HFF-Myc (cell line): ENCODE measurements at regions not wholly inside any gene's neighbourhood (a gene's known extent, or its start where the extent isn't known, plus 50 kb on each side); places are given as distances from the start of the nearest gene placed in this dataset.
"Not testable (repeated sequence)": the region's sequence is repeated elsewhere in the genome, so short reads cannot be mapped to it uniquely, and the experiment has no call there.

Experiments
- DNase-seq: peaks from one replicate; pipeline ENCODE4 v3.0.0-alpha.2; 2011; ENCODE audit warnings: low read depth; ENCODE audit errors: extremely low read depth
- H3K4me3 ChIP-seq: replicated peaks from 2 replicates; pipeline ENCODE4 v1.5.1; 2011; ENCODE audit warnings: low read depth, mild to moderate bottlenecking, control low read depth, low read length
- TF ChIP-seq, protein P1 (sequence below): IDR thresholded peaks from 2 replicates; pipeline ENCODE4 v1.5.1; 2012; ENCODE audit warnings: mild to moderate bottlenecking, low read depth, low read length, control low read depth; ENCODE audit errors: missing control alignments

DNA sequence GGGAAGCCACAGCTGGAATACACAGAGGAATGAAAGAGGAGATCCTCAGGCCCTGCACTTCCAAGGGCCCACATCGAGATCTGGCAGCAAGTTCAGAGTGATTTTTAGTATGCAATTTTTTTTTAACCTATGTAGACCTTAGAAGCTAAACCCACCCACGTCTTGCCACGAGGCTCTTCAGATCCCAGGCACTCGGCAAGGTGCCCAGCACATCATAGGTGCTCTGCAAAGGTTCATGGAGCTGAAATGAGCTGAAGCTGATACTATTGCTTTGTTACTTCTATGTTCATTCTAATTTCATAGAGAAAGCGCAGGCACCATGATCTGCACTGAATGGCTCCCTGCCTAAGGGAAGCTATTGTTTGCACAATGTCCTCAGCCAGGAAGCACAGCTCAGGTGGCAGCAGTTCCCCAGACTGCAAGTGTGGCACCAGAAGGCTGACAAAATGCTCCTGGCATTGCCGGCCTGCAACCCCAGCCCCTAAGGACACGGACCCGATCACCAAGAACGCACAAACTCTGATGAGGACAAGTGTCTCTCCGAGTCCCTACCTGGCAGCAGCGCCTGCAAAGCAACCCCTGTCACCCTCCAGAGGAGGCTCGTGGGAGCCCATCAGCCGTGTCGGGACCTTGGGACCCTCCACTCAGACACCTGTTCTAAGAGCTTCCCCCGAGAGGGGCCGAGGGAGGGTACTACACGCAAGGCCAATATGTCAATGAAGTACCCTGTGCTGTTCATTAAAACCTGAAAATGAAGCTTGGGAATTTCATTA, 264.2 kb downstream of the NPHP4 start:
- DNase-seq, result no peak
- no peak overlapping the region for H3K4me3 ChIP-seq
- TF ChIP-seq, protein P1, sequence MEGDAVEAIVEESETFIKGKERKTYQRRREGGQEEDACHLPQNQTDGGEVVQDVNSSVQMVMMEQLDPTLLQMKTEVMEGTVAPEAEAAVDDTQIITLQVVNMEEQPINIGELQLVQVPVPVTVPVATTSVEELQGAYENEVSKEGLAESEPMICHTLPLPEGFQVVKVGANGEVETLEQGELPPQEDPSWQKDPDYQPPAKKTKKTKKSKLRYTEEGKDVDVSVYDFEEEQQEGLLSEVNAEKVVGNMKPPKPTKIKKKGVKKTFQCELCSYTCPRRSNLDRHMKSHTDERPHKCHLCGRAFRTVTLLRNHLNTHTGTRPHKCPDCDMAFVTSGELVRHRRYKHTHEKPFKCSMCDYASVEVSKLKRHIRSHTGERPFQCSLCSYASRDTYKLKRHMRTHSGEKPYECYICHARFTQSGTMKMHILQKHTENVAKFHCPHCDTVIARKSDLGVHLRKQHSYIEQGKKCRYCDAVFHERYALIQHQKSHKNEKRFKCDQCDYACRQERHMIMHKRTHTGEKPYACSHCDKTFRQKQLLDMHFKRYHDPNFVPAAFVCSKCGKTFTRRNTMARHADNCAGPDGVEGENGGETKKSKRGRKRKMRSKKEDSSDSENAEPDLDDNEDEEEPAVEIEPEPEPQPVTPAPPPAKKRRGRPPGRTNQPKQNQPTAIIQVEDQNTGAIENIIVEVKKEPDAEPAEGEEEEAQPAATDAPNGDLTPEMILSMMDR, result no peak

DNA sequence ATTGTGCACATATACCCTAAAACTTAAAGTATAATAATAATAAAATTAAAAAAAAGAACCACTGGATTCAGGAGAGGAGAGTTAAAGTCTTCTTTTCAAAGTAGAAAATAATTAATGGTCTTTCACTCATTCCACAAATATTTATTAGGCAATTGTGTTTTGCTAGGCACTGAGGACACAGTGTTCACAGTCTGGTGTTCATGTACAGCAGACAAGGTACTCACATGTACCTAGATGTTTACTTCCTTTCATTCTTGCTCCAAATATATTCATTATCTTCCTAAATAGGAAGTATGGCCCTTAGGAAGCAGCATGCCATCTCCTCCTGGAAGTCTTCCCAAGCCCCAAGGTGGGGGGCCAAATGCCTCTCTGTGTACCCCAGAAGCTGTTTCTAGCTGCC, 265.0 kb downstream of the NPHP4 start:
- TF ChIP-seq, protein P1, result no peak
- DNase-seq, result no peak
- no peak overlapping the region for H3K4me3 ChIP-seq

DNA sequence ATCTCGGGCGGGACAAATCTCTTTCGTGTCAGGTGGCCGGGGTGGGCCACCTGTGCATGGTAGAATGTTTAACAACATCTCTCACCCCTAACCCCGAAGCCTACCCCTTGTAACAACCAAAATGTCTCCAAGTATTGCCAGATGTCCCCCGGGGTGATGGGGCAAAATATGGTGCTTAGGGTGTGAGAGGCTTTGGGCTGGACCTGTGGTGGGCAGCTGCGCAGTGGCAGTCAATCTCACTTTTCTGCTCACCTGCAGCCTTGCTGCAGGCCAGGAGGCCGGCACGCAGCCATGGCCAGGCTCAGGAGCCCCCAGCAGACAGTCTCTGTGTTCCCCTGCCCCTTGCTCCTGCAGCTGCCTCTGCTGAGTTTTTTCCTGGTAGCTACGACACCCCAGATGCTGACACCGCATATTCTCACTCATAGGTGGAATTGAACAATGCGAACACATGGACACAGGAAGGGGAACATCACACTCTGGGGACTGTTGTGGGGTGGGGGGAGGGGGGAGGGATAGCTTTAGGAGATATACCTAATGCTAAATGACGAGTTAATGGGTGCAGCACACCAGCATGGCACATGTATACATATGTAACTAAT, 265.5 kb downstream of the NPHP4 start:
- DNase-seq, H3K4me3 ChIP-seq: not testable (repeated sequence)

DNA sequence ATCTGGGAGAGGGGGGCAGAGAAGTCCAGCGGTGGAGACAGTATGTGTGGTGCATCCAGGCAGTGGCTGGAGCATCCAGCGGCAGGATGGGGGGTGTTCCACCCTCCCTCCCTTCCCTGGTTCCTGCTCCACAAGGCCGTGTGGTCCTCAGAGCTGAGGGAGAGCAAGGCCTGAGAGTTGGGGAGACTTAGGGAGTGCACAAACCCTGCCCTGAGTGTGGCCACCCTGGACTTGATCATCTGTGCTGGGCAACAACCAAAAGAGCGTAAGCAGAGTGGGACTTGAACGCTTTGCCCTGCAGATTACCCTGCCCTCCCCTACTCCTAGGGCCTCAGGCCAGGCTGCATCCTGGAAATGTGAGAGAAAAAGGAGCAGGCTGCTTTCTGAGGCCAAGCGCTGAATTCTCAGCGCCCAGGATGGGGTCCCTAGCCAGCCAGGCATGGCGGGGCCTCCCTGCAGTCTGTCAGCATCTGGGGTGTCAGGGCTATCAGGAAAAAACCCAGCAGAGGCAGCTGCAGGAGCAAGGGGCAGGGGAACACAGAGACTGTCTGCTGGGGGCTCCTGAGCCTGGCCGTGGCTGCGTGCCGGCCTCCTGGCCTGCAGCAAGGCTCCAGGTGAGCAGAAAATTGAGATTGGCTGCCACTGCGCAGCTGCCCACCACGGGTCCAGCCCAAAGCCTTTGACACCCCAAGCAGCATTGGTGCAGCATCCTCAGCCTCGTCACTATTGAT, 266.2 kb downstream of the NPHP4 start:
- TF ChIP-seq, protein P1, result no peak
- no peak for DNase-seq
- no peak overlapping the region for H3K4me3 ChIP-seq

DNA sequence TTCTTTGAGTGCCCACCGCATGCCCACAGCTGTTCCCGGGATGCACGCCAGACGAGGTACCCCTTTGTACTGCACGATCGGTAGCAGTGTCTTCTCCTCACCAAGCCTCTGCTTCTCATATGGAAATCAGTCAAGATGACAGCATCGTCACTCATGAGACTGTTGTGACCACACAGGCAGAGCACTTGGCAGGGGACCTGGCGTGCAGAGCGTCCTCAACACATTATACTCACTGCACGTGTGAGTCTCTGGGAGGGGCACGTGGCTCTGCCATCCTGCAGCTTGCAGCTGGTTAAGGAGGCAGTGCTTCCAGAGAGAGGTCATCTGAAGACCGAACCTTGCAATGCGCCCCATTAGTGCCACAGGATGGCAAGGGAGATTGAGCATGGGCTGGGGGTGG, 266.8 kb downstream of the NPHP4 start:
- TF ChIP-seq, protein P1, result no peak
- H3K4me3 ChIP-seq, result no peak overlapping the region
- no peak for DNase-seq

DNA sequence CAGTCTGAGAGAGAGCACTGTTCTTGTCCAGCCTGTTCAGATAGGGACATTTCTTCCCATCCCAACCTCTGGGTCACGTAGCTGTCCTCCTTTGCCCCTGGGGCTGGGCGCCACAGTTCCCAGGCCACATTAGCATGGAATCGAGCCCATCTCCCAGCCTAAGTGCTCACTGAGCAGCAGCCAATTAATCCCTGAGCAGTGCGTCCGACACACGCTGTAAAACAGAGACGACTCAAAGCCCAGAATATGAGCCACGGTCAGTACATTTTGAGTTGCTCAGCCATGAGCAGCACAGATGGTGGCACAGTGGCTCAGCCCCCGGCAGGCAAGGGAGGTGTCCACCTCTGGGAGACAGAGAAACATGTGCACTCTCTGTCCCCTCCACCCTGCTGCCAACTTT, 267.4 kb downstream of the NPHP4 start:
- no peak for DNase-seq
- no peak overlapping the region for H3K4me3 ChIP-seq
- TF ChIP-seq, protein P1, result no peak

DNA sequence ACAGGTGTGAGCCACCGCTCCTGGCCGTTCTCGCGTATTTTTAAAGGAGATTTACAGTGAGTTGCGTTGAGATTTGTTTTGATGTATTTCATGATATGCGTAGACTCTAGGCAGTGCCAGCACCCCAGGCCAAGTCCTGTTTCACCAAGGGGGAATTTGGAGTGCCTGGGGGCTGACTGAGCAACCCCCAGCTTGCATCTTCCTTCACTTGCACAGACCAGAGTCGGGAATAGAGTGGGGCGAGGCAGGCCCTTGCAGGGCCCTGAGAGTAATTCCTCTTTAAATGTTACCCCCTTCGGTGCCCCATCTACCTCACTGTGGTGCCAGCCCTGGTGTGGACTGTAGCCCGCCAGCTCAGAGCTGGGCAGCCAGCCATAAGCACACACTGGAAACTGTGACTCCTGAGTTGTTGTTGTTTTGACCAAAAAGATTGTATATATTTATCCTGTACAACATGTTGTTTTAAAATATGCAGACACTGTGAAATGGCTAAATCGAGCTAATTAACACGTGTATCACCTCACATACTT, 269.5 kb downstream of the NPHP4 start:
- TF ChIP-seq, protein P1, result no peak
- no peak for DNase-seq
- H3K4me3 ChIP-seq, result no peak overlapping the region
